Cardiac fibroblast (primary cell): ENCODE measurements at regions not wholly inside any gene's neighbourhood (a gene's known extent, or its start where the extent isn't known, plus 50 kb on each side); places are given as distances from the start of the nearest gene placed in this dataset.

ENCODE experiments used
- DNase-seq, 2 donors: peaks; one replicate each; pipeline versions ENCODE4 v3.0.0 to v3.0.0-alpha.2; 2010; ENCODE audit warnings: low read depth in 2 of 2
- H3K4me3 ChIP-seq, 2 donors: replicated peaks in 1 of 2; 1 replicate in 1 of 2; 2 replicates in 1 of 2; pipeline ENCODE4 v1.5.1; 2011; ENCODE audit warnings: low read depth in 2 of 2, low read length in 2 of 2, mild to moderate bottlenecking in 2 of 2, moderate library complexity in 1 of 2
- TF ChIP-seq, protein P1 (sequence below): IDR thresholded peaks from one replicate; pipeline ENCODE4 v1.5.1; 2011; ENCODE audit warnings: low read depth, mild to moderate bottlenecking, low read length, inconsistent platforms

DNA sequence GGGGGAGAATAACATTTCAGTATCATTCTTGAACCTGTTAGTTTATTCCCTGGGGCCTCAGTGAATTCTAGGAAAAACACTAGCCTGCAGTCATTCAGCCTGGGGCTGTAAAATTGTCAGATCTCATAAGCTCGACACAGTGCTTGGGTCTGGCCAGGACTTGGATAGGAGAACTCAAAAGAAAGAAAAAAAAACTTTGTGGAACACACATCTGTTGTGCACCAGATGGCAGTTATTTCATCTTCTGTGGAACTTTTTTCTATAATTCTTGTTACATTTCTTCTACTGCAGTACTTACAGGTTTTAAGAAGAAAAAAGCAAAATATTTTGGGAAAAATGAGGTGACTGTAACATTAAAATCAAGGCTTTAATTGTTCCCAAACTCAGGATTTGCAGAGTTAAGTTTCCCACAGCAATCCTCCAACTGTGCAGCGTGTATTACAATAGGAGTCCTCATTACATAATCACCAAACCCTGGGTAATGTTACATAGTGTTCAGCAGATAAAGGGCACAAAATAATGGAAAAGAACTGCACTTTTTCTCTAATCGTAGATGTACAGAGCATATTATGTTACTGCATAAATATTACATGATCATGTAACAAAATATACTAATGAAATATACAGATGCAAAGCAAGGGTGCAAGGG, 531.1 kb upstream of the CITED2 start:
- TF ChIP-seq, protein P1, sequence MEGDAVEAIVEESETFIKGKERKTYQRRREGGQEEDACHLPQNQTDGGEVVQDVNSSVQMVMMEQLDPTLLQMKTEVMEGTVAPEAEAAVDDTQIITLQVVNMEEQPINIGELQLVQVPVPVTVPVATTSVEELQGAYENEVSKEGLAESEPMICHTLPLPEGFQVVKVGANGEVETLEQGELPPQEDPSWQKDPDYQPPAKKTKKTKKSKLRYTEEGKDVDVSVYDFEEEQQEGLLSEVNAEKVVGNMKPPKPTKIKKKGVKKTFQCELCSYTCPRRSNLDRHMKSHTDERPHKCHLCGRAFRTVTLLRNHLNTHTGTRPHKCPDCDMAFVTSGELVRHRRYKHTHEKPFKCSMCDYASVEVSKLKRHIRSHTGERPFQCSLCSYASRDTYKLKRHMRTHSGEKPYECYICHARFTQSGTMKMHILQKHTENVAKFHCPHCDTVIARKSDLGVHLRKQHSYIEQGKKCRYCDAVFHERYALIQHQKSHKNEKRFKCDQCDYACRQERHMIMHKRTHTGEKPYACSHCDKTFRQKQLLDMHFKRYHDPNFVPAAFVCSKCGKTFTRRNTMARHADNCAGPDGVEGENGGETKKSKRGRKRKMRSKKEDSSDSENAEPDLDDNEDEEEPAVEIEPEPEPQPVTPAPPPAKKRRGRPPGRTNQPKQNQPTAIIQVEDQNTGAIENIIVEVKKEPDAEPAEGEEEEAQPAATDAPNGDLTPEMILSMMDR = no peak
- no peak overlapping the region for H3K4me3 ChIP-seq
- no peak for DNase-seq

GRCh38 chr6:139904568-139904967, 530.1 kb upstream of the CITED2 start:
- no peak for DNase-seq
- TF ChIP-seq, protein P1 = no peak
- H3K4me3 ChIP-seq = no peak overlapping the region

GRCh38 chr6:139904158-139904533, 529.7 kb upstream of the CITED2 start:
- H3K4me3 ChIP-seq = no peak overlapping the region
- TF ChIP-seq, protein P1 = no peak
- no peak for DNase-seq

DNA sequence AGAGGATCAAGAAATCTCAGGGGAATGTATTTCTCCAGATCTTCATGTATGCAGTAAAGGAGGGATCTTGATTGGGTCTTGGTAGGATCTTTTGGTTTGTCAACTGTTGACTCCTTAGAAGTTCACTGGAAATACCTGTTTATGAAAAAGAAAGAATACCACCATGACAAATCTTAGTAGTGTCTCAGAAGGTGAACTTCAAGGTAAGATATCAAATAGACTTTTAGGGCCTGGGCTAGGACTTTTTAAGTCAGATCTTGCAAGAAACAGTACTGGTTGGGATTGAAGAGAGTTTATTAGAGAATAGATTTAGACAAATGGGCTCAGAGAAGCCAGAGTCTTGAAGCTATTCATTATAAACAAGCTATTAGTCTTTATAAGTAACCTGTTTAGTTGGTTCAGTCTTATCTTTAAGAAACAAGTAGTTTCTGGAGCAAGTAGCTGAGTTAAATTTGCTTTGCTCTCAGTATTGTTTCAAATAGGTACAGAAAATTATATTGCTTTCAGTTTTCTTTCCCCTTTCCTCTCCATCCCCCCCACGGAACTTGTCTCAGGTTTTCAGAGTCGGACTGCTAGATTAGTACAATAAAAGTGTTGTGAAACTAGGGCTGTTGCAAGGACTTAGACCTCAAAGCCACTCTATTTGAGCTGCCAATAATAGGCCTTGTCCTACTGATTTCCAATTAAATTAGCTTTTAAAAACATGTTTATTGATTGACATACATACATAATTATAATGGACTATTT, 529.1 kb upstream of the CITED2 start:
- DNase-seq = no peak
- TF ChIP-seq, protein P1 = no peak
- H3K4me3 ChIP-seq = no peak overlapping the region

DNA sequence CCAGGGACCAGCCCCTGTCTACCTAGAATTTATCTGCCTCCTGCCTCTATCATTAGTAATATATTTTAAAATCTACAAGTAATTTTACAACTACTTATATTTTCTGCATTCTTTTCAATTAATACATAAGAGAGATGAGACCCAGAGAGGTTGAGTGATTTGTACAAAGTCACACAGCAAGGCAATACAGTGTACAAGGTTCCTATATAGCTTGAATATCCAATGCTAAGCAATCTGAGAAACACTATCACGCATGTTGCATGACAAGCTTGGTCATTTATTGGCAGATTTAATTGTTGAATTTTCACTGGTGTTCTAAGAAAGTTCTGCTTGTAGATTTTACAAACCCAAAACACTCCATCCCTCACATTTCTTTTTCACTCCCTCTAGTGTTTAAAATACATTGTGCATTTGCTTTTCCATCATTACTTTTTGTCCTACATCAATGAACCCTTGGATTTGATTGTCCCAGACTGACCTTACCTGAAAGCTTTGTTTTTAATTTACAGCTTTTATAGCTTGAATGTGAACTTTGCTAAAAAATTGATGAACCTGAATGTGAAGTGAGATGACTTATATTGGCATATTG, 520.9 kb upstream of the CITED2 start:
- peak in 1 of 2 donors; percentile 24 for DNase-seq
- TF ChIP-seq, protein P1 = peak; percentile 23
- no peak overlapping the region for H3K4me3 ChIP-seq

DNA sequence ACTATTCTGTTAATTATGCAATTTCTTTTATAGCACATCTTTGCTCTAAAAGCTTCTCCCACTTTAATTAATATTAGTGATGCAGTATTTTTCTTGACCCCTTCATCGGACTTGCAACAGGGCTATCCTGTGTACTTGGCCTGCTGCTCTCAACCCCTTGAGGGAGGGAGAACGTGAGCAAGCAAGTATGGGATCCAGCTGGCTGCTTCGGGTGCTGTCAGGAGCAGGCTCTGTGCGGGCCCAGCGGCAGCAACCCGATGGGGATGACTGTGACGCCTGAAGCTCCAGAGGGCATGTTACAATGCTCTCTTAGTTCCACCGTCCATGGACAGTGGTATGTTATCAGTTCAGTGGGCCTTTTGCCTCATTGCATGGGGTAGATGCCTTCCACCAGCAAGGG, 519.8 kb upstream of the CITED2 start:
- DNase-seq = no peak
- TF ChIP-seq, protein P1 = no peak
- no peak overlapping the region for H3K4me3 ChIP-seq
